M059J (cell line): ENCODE measurements at regions not wholly inside any gene's neighbourhood (a gene's known extent, or its start where the extent isn't known, plus 50 kb on each side); places are given as distances from the start of the nearest gene placed in this dataset.
"Not testable (repeated sequence)": the region's sequence is repeated elsewhere in the genome, so short reads cannot be mapped to it uniquely, and the experiment has no call there.

Experiments used
- DNase-seq: peaks from one replicate; pipeline ENCODE4 v3.0.0-alpha.2; 2012; ENCODE audit warnings: low read depth

- no peak for DNase-seq
Measured at GRCh38 chr2:187869195-187869594, 315.0 kb upstream of the TFPI start.

- DNase-seq: no peak
Measured at GRCh38 chr2:187871506-187871905, 317.3 kb upstream of the TFPI start.

GRCh38 chr2:187873132-187873531, 318.9 kb upstream of the TFPI start:
- no peak for DNase-seq

GRCh38 chr2:187874786-187875185, 320.6 kb upstream of the TFPI start:
- no peak for DNase-seq

- DNase-seq: peak; percentile 9
Measured at GRCh38 chr2:187875261-187876141, 321.3 kb upstream of the TFPI start.

- no peak for DNase-seq
Measured at GRCh38 chr2:187876554-187876953, 322.3 kb upstream of the TFPI start.

GRCh38 chr2:187877391-187877790, 323.2 kb upstream of the TFPI start:
- DNase-seq: no peak

GRCh38 chr2:187878112-187878511, 323.9 kb upstream of the TFPI start:
- no peak for DNase-seq

- no peak for DNase-seq
Measured at GRCh38 chr2:187879491-187879890, 325.3 kb upstream of the TFPI start.

GRCh38 chr2:187884003-187884402, 329.8 kb upstream of the TFPI start:
- no peak for DNase-seq

GRCh38 chr2:187890690-187891089, 336.5 kb upstream of the TFPI start:
- peak; percentile 11 for DNase-seq

- DNase-seq: peak; percentile 27
Measured at GRCh38 chr2:187900021-187900420, 345.8 kb upstream of the TFPI start.

GRCh38 chr2:187906021-187906420, 351.8 kb upstream of the TFPI start:
- no peak for DNase-seq

- not testable (repeated sequence) for DNase-seq
Measured at GRCh38 chr2:187910922-187911321, 356.7 kb upstream of the TFPI start.

GRCh38 chr2:187912950-187913349, 358.7 kb upstream of the TFPI start:
- DNase-seq: no peak

- no peak for DNase-seq
Measured at GRCh38 chr2:187915810-187916209, 361.6 kb upstream of the TFPI start.

GRCh38 chr2:187916799-187917198, 362.6 kb upstream of the TFPI start:
- DNase-seq: peak; percentile 28

- peak; percentile 59 for DNase-seq
Measured at GRCh38 chr2:187917535-187917934, 363.3 kb upstream of the TFPI start.

GRCh38 chr2:187918996-187919821, 365.0 kb upstream of the TFPI start:
- no peak for DNase-seq

- peak; percentile 16 for DNase-seq
Measured at GRCh38 chr2:187920511-187920910, 366.3 kb upstream of the TFPI start.

- peak; percentile 14 for DNase-seq
Measured at GRCh38 chr2:187922846-187923245, 368.6 kb upstream of the TFPI start.

- no peak for DNase-seq
Measured at GRCh38 chr2:187924293-187924692, 367.4 kb upstream of the GULP1 start.

- DNase-seq: peak; percentile 8
Measured at GRCh38 chr2:187934236-187934635, 357.4 kb upstream of the GULP1 start.
